Prostate gland (tissue), 2 donors: ENCODE measurements at regions not wholly inside any gene's neighbourhood (a gene's known extent, or its start where the extent isn't known, plus 50 kb on each side); places are given as distances from the start of the nearest gene placed in this dataset.

Experiments
- DNase-seq: peaks from one replicate; pipeline ENCODE4 v3.0.0-alpha.2; 2019; ENCODE audit warnings: low spot score
- H3K27ac ChIP-seq, 2 donors: fragments of 200-600 bp; sonication (generic); 2 replicates each; pipeline ENCODE4 v1.5.1; 2017 to 2019
- H3K27me3 ChIP-seq: fragments of 200-600 bp; sonication (generic); replicated peaks from 2 replicates; pipeline ENCODE4 v1.5.1; 2019; ENCODE audit not compliant: insufficient read depth
- H3K36me3 ChIP-seq, 2 donors: fragments of 200-600 bp; sonication (generic); 1 replicate in 1 of 2; 2 replicates in 1 of 2; pipeline versions ENCODE4 v1.5.1 to v1.8.1; 2017 to 2019
- H3K4me1 ChIP-seq: fragments of 200-600 bp; sonication (generic); replicated peaks from 2 replicates; pipeline ENCODE4 v1.5.1; 2019
- H3K4me3 ChIP-seq, 2 donors: fragments of 200-600 bp; sonication (generic); 2 replicates each; pipeline ENCODE4 v1.5.1; 2017 to 2019
- H3K9me3 ChIP-seq: fragments of 200-600 bp; sonication (generic); 2 replicates; pipeline ENCODE4 v1.5.1; 2017
- POLR2A ChIP-seq: fragments of 450-650 bp; IDR thresholded peaks from one replicate; pipeline ENCODE4 v1.6.1; 2016; ENCODE audit warnings: antibody characterized with exemption, mild to moderate bottlenecking
- POLR2AphosphoS5 ChIP-seq: sonication (generic); formaldehyde crosslinking; IDR thresholded peaks from one replicate; pipeline ENCODE4 v1.6.1; 2017; ENCODE audit warnings: antibody characterized with exemption
- WGBS: methylation state at CpG from one replicate; pipeline ENCODE4 v1.1.5; 2018; 5-methylcytosine and 5-hydroxymethylcytosine counted together
- intact Hi-C: fragments of 100-400 bp; cut with DNase I; formaldehyde crosslinking; loops from one replicate; pipeline ENCODE4 v1.14.2; 2022
- TF ChIP-seq, protein P1 (sequence below), 4 experiments: fragments of 200-600 bp in 2 of 4; fragments of 450-650 bp in 2 of 4; sonication (generic) in 2 of 4; IDR thresholded peaks; 1 replicate in 3 of 4; 2 replicates in 1 of 4; pipeline ENCODE4 v1.5.1; 2016 to 2019; ENCODE audit warnings: antibody characterized with exemption in 4 of 4, mild to moderate bottlenecking in 2 of 4, moderate library complexity in 2 of 4

DNA sequence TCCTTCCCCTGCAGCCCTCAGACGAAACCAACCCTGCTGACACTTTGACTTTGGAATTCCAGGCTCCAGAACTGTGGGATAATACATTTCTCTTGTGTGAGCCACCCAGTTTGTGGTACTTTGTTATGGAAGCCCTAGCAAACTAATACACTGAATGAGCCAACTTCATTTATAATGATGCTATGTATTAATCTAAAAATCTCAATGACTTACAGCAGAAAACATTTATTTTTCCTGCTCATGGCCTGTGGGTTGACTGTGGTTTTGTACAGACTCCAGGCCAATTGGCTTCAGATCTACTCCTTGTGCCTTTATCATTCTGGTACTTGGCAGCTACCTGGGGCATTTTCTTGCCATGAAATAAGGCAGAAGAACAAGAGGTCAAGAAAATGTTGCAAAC lies 152.4 kb downstream of the EBLN2 start:
- no peak overlapping the region for H3K27ac ChIP-seq
- H3K27me3 ChIP-seq, result no peaks in the 10 kb centered on the region
- no peaks in the 10 kb centered on the region for H3K4me1 ChIP-seq
- no peak for TF ChIP-seq POLR2AphosphoS5
- TF ChIP-seq, protein P1, sequence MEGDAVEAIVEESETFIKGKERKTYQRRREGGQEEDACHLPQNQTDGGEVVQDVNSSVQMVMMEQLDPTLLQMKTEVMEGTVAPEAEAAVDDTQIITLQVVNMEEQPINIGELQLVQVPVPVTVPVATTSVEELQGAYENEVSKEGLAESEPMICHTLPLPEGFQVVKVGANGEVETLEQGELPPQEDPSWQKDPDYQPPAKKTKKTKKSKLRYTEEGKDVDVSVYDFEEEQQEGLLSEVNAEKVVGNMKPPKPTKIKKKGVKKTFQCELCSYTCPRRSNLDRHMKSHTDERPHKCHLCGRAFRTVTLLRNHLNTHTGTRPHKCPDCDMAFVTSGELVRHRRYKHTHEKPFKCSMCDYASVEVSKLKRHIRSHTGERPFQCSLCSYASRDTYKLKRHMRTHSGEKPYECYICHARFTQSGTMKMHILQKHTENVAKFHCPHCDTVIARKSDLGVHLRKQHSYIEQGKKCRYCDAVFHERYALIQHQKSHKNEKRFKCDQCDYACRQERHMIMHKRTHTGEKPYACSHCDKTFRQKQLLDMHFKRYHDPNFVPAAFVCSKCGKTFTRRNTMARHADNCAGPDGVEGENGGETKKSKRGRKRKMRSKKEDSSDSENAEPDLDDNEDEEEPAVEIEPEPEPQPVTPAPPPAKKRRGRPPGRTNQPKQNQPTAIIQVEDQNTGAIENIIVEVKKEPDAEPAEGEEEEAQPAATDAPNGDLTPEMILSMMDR (IDR thresholded peaks at IDR 0.05), result no peak
- TF ChIP-seq POLR2A, result no peak
- WGBS, result 100% methylated on average over 1 of the region's 1 CpG
- no peaks in the 10 kb centered on the region for H3K36me3 ChIP-seq
- no peak for DNase-seq
- no peaks in the 10 kb centered on the region for H3K9me3 ChIP-seq
- no peak overlapping the region for H3K4me3 ChIP-seq
- intact Hi-C loops, result no loop called here

DNA sequence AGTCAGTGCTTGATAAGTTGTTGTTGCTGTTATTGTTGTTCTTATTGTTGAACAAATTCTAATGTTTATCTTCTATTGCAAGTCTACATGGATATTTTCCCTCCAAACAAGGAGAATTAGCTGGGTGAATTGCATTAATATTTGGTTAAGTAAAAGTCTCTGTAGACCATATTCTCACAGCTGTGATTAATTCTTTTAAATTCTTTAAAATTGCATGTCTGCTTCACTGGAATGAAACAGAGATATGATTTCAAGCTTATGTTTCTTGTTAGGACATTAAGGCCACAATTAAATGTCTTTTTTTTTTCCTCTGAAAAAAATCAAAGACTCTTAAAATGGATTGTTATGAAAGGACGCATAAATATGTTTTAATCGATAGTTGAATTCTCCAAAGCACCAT lies 153.4 kb downstream of the EBLN2 start:
- H3K36me3 ChIP-seq, result no peaks in the 10 kb centered on the region
- H3K27me3 ChIP-seq, result no peaks in the 10 kb centered on the region
- intact Hi-C loops, result no loop called here
- TF ChIP-seq POLR2AphosphoS5 (no peak), POLR2A (no peak)
- TF ChIP-seq, protein P1 (IDR thresholded peaks at IDR 0.05), result no peak
- no peaks in the 10 kb centered on the region for H3K4me1 ChIP-seq
- WGBS, result 81% methylated on average over 2 of the region's 2 CpGs
- no peak overlapping the region for H3K27ac ChIP-seq
- H3K9me3 ChIP-seq, result no peaks in the 10 kb centered on the region
- H3K4me3 ChIP-seq, result no peak overlapping the region
- DNase-seq, result no peak

DNA sequence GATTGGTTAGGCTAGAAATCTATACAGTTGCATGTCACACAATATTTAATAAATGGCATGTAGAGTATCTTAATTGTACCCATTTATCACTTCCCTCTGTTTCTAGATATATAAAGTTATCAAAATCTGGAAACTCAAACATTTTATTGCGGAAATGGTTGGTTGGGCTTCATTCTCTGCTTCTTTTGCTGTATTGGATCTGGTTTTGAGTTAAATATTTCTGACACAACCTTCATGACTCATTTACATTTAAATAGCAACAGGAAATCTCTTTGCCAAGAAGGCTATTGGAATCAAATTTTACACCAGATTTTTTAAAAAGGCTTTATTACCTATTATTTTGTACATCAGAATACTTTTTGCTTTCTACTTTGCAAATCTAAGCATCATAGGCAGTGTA lies 153.8 kb downstream of the EBLN2 start:
- intact Hi-C loops, result no loop called here
- Histone ChIP-seq H3K36me3 (no peaks in the 10 kb centered on the region), H3K27ac (no peak overlapping the region), H3K4me3 (no peak overlapping the region), H3K9me3 (no peaks in the 10 kb centered on the region), H3K4me1 (no peaks in the 10 kb centered on the region), H3K27me3 (no peaks in the 10 kb centered on the region)
- no peak for DNase-seq
- WGBS, result 89% methylated on average over 1 of the region's 1 CpG
- TF ChIP-seq POLR2AphosphoS5, result no peak
- TF ChIP-seq, protein P1 (IDR thresholded peaks at IDR 0.05), result no peak
- TF ChIP-seq POLR2A, result no peak

DNA sequence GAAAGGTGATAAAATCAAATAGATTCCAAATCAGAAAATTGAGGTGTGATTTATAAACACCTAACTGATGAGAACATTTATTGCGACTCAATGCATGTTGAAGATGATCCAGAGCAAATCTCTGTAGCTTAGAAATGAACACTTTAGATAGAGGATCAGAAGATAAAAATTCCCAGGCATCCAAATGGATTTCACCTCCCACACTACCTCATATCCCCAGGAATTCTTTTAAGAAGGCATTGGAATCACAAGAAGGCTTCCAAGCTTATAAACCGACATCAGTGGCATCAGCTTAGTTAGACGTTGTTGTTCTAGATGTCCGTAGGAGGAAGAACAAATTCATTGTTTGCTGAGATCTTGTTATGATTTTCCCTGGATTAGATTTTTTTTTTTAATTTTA lies 154.4 kb downstream of the EBLN2 start:
- 58% methylated on average over 4 of the region's 4 CpGs for WGBS
- no peaks in the 10 kb centered on the region for H3K9me3 ChIP-seq
- no peaks in the 10 kb centered on the region for H3K36me3 ChIP-seq
- intact Hi-C loops, result no loop called here
- no peak overlapping the region for H3K27ac ChIP-seq
- no peak for DNase-seq
- no peaks in the 10 kb centered on the region for H3K4me1 ChIP-seq
- no peak for TF ChIP-seq POLR2AphosphoS5
- no peak for TF ChIP-seq POLR2A
- TF ChIP-seq, protein P1 (IDR thresholded peaks at IDR 0.05), result no peak
- no peak overlapping the region for H3K4me3 ChIP-seq
- H3K27me3 ChIP-seq, result no peaks in the 10 kb centered on the region

DNA sequence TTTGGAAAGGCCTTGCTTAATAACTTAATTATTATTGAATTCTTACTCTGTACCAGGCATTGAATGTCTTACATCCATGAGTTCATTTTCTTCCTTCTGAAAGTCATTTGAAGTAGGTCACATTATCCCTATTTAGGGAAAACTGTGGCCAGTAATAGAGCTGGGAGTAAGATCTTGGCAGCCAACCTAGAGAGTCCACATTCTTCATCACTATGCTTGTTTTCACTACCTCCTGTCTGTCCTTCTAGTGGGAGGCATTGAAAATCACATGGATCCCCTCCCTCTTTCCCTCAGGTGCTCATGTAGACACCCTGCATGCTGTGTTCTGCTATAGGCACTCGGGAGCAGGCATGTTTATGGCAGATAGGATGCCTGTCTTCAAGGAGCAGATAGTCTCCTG lies 154.9 kb downstream of the EBLN2 start:
- Histone ChIP-seq H3K36me3 (no peaks in the 10 kb centered on the region), H3K9me3 (no peaks in the 10 kb centered on the region), H3K27ac (no peak overlapping the region), H3K27me3 (no peaks in the 10 kb centered on the region), H3K4me1 (no peaks in the 10 kb centered on the region), H3K4me3 (no peak overlapping the region)
- TF ChIP-seq POLR2AphosphoS5 (no peak), POLR2A (no peak)
- TF ChIP-seq, protein P1 (IDR thresholded peaks at IDR 0.05), result no peak
- intact Hi-C loops, result no loop called here
- 87% methylated on average over 1 of the region's 1 CpG for WGBS
- no peak for DNase-seq
